Parathyroid adenoma (tissue), 2 donors: ENCODE measurements at regions not wholly inside any gene's neighbourhood (a gene's known extent, or its start where the extent isn't known, plus 50 kb on each side); places are given as distances from the start of the nearest gene placed in this dataset.

Experiments
- H2AFZ ChIP-seq: fragments of 300-600 bp; sonication (generic); one replicate; pipeline ENCODE4 v1.7.0; 2017; ENCODE audit warnings: antibody characterized with exemption, mild to moderate bottlenecking
- H3K27ac ChIP-seq: fragments of 300-600 bp; sonication (generic); one replicate; pipeline ENCODE4 v1.7.0; 2017
- H3K27me3 ChIP-seq: fragments of 300-600 bp; sonication (generic); one replicate; pipeline ENCODE4 v1.7.0; 2017; ENCODE audit warnings: low read length; ENCODE audit not compliant: control insufficient read depth, insufficient read depth
- H3K36me3 ChIP-seq: fragments of 300-600 bp; sonication (generic); one replicate; pipeline ENCODE4 v1.7.0; 2017; ENCODE audit warnings: low read length; ENCODE audit not compliant: control insufficient read depth, insufficient read depth
- H3K4me1 ChIP-seq: fragments of 300-600 bp; sonication (generic); one replicate; pipeline ENCODE4 v1.7.0; 2017; ENCODE audit warnings: control low read depth
- H3K4me2 ChIP-seq: fragments of 300-600 bp; sonication (generic); one replicate; pipeline ENCODE4 v1.7.0; 2017; ENCODE audit warnings: low read length
- H3K4me3 ChIP-seq: fragments of 300-600 bp; sonication (generic); one replicate; pipeline ENCODE4 v1.7.0; 2017; ENCODE audit warnings: low read depth, low read length
- H3K79me2 ChIP-seq: fragments of 300-600 bp; sonication (generic); one replicate; pipeline ENCODE4 v1.7.0; 2017; ENCODE audit warnings: control low read depth
- H3K9ac ChIP-seq: fragments of 300-600 bp; sonication (generic); one replicate; pipeline ENCODE4 v1.7.0; 2017; ENCODE audit warnings: mild to moderate bottlenecking
- H3K9me3 ChIP-seq: fragments of 300-600 bp; sonication (generic); one replicate; pipeline ENCODE4 v1.7.0; 2017; ENCODE audit warnings: low read length; ENCODE audit not compliant: control insufficient read depth
- TF ChIP-seq, protein P1 (sequence below): fragments of 300-600 bp; sonication (generic); IDR thresholded peaks from one replicate; pipeline ENCODE4 v1.7.0; 2017; ENCODE audit warnings: antibody characterized with exemption, mild to moderate bottlenecking
- donor health status: primary hyperparathyroidism.

DNA sequence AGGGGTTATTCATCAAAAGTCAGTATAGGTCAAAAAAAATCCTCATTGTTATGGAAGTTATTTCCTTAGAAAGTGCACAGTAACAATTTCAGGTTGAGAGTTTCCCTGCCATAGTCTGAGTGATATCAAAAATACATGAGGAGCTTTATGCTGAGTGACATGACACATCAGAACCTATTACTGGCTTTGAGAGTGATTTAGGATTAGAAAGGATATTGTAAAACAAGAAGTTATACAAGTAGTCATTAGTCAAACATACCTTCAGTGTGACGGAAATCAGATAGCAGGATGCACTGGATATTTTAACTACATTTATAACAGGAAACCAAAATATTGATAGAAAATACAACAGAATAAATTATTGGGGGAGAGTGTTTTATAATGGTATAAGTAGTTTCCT, 471.1 kb downstream of the VGLL3 start:
- no peak overlapping the region for H3K4me2 ChIP-seq
- no peak overlapping the region for H3K9ac ChIP-seq
- H3K9me3 ChIP-seq = no peaks in the 10 kb centered on the region
- no peaks in the 10 kb centered on the region for H3K79me2 ChIP-seq
- TF ChIP-seq, protein P1, sequence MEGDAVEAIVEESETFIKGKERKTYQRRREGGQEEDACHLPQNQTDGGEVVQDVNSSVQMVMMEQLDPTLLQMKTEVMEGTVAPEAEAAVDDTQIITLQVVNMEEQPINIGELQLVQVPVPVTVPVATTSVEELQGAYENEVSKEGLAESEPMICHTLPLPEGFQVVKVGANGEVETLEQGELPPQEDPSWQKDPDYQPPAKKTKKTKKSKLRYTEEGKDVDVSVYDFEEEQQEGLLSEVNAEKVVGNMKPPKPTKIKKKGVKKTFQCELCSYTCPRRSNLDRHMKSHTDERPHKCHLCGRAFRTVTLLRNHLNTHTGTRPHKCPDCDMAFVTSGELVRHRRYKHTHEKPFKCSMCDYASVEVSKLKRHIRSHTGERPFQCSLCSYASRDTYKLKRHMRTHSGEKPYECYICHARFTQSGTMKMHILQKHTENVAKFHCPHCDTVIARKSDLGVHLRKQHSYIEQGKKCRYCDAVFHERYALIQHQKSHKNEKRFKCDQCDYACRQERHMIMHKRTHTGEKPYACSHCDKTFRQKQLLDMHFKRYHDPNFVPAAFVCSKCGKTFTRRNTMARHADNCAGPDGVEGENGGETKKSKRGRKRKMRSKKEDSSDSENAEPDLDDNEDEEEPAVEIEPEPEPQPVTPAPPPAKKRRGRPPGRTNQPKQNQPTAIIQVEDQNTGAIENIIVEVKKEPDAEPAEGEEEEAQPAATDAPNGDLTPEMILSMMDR = no peak
- no peak overlapping the region for H3K4me3 ChIP-seq
- H2AFZ ChIP-seq = no peak overlapping the region
- H3K27me3 ChIP-seq = no peaks in the 10 kb centered on the region
- H3K27ac ChIP-seq = no peak overlapping the region
- H3K4me1 ChIP-seq = no peaks in the 10 kb centered on the region
- no peaks in the 10 kb centered on the region for H3K36me3 ChIP-seq

DNA sequence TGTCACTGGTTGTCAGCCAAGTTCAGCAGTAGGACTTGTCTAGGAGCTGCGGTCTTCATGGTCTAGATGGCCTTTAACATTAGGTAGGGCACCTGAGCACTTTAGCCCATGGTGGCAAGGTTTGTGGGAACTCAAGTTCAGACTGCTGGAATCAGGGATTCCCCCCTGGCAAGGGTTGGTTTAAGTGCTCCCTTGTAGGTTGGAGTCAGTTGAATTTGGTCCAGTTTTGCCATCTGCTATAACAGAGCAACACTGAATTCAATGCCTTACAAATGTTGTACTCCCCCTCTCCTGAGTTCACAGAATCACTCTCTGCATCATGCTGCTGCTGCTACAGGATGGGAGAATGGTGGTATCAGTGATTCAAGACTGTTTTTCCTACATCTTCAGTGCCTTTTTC, 509.3 kb downstream of the VGLL3 start:
- H3K9ac ChIP-seq = no peak overlapping the region
- TF ChIP-seq, protein P1 = no peak
- no peaks in the 10 kb centered on the region for H3K27me3 ChIP-seq
- no peaks in the 10 kb centered on the region for H3K79me2 ChIP-seq
- no peak overlapping the region for H2AFZ ChIP-seq
- no peak overlapping the region for H3K4me3 ChIP-seq
- no peak overlapping the region for H3K4me2 ChIP-seq
- H3K4me1 ChIP-seq = no peaks in the 10 kb centered on the region
- H3K9me3 ChIP-seq = no peaks in the 10 kb centered on the region
- no peaks in the 10 kb centered on the region for H3K36me3 ChIP-seq
- H3K27ac ChIP-seq = no peak overlapping the region

DNA sequence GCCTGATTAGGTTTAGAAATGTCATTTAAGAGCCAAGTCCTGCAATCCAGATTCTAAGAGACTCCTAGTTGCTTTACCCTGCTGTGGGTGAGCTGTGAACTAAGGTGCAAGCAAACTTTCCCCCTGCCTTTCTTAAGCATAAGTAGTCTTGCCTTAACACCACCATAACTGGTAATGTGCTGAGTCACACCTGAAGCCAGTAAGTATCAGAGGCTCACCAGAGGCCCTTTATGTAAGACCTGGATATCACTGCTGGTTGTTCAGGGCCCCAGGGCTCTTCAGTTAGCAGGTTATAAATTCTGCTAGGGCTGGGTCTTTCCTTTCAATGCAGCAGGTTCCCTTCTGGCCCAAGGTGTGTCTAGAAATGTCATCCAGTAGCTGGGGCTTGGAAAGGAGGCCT, 509.9 kb downstream of the VGLL3 start:
- H3K27me3 ChIP-seq = no peaks in the 10 kb centered on the region
- H3K4me2 ChIP-seq = no peak overlapping the region
- no peak overlapping the region for H3K27ac ChIP-seq
- TF ChIP-seq, protein P1 = no peak
- H3K36me3 ChIP-seq = no peaks in the 10 kb centered on the region
- no peaks in the 10 kb centered on the region for H3K9me3 ChIP-seq
- no peak overlapping the region for H3K4me3 ChIP-seq
- no peak overlapping the region for H2AFZ ChIP-seq
- H3K4me1 ChIP-seq = no peaks in the 10 kb centered on the region
- no peaks in the 10 kb centered on the region for H3K79me2 ChIP-seq
- H3K9ac ChIP-seq = no peak overlapping the region

DNA sequence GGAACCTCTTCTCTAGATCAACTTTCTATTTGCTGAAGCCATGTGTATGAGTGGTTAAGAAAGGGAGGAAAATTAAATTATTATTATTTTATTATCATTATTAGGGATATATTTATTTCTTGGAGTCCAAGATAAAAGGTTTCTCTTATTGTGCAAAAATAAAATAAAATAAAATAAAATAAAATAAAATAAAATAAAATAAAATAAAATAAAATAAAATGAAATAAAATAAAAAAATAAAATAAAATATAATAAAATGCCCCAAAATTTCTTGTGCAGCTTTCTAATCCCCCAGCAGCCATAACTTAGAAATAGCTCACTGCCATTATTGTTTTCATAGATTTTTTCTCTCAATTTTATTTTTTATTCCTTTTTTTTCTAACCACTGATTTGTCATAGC, 526.8 kb downstream of the VGLL3 start:
- H3K27ac ChIP-seq = no peak overlapping the region
- no peaks in the 10 kb centered on the region for H3K36me3 ChIP-seq
- no peak overlapping the region for H3K9ac ChIP-seq
- H3K9me3 ChIP-seq = no peaks in the 10 kb centered on the region
- TF ChIP-seq, protein P1 = no peak
- H3K79me2 ChIP-seq = no peaks in the 10 kb centered on the region
- no peaks in the 10 kb centered on the region for H3K27me3 ChIP-seq
- no peak overlapping the region for H3K4me2 ChIP-seq
- H2AFZ ChIP-seq = no peak overlapping the region
- H3K4me3 ChIP-seq = no peak overlapping the region
- H3K4me1 ChIP-seq = no peaks in the 10 kb centered on the region

DNA sequence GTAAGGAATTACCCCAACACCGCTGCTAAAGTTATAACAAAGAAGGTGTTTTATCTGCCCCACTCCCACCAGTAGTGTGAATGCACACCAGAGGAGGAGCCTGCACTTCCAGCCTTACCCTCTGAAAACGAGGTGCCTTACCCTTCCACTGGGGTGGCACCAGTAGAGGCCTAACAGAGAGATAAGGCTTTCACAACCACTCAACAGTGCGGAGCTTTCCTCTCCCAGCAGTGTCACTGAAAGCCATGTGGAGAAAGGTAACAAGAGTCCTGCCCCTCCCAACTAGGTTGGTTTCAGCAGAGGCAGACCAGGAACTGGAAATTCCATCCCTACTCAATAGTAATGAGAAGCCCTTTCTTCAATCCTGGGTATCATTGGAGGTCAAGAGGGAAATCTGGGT, 539.2 kb downstream of the VGLL3 start:
- TF ChIP-seq, protein P1 = no peak
- H3K9ac ChIP-seq = no peak overlapping the region
- no peaks in the 10 kb centered on the region for H3K9me3 ChIP-seq
- H3K27me3 ChIP-seq = no peaks in the 10 kb centered on the region
- no peak overlapping the region for H2AFZ ChIP-seq
- H3K4me1 ChIP-seq = no peaks in the 10 kb centered on the region
- no peak overlapping the region for H3K4me3 ChIP-seq
- no peaks in the 10 kb centered on the region for H3K36me3 ChIP-seq
- no peak overlapping the region for H3K27ac ChIP-seq
- no peak overlapping the region for H3K4me2 ChIP-seq
- H3K79me2 ChIP-seq = no peaks in the 10 kb centered on the region
